ENCODE measurements at regions not wholly inside any gene's neighbourhood (a gene's known extent, or its start where the extent isn't known, plus 50 kb on each side); places are given as distances from the start of the nearest gene placed in this dataset.

DNA sequence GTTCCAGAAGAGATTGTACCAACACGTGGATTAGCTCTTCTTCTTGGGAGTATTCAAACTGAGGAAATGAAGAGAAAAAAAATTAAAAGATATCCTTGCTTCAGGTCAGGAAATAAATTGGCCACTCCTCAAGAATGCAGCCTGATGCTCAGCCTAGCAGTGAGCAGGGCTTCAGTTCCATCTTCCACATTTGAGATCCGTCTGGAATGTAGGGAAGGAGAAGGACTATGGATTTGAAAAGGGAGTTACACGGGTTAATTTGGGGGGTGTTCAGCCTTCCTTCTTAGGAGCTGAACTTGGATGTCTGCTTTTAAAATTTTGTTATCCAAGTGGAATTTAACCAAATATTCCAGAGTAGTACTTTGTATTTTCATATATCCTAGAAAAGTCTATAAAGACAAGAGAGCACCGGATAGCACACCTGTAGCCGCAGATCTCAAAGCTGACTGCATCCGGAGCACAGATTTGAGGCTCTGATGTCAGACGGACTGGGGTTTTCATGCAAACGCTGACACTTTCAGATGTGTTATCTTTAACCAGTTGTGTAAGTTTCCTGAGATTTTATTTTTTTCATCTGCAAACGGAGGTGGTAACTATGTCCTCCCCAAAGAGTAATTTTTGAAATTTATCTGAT is 99.3 kb downstream of the COPS8 start:
- no peak overlapping the region for H2AFZ ChIP-seq (ENCODE audit: low read length)
- H3K4me2 ChIP-seq (ENCODE audit: low read depth, low read length, poor library complexity, severe bottlenecking) = no peak overlapping the region
- no peak overlapping the region for H3K9ac ChIP-seq (ENCODE audit: low read length)

DNA sequence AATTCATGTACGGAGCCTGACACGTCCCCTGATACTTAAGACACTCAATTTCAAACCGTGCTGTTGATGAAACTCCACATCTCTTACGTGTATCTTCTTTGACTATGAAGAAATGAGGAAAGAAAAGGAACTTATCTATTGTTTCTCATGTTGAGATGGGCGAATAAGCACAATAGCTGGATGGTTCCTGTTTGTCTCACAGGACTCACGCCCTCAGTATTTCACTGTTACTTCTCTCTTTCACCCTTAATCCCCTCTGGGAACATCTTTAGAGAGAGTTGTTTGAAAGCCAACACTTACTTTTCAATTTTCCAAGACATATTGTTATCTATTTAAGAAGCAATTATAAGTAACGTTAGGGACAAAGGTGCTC is 99.8 kb downstream of the COPS8 start:
- no peaks in the 10 kb centered on the region for H3K4me1 ChIP-seq (ENCODE audit: low read length)
- no peak overlapping the region for H3K27ac ChIP-seq (ENCODE audit: low read length)
- no peaks in the 10 kb centered on the region for H3K9me3 ChIP-seq (ENCODE audit: low read length)
- H2AFZ ChIP-seq (ENCODE audit: low read length) = no peak overlapping the region
- no peaks in the 10 kb centered on the region for H4K20me1 ChIP-seq (ENCODE audit: insufficient read depth, low read depth, low read length)
- H3K27me3 ChIP-seq (ENCODE audit: low read length) = no peaks in the 10 kb centered on the region
- H3K79me2 ChIP-seq (ENCODE audit: low read length) = no peaks in the 10 kb centered on the region
- H3K9me2 ChIP-seq (replicated peaks; ENCODE audit: insufficient read depth, low read length) = no peaks in the 10 kb centered on the region
- H3K9ac ChIP-seq (ENCODE audit: low read length) = no peak overlapping the region
- H3K4me3 ChIP-seq (ENCODE audit: low read length) = no peak overlapping the region
- no peaks in the 10 kb centered on the region for H3K36me3 ChIP-seq (ENCODE audit: insufficient read depth, low read length)
- no peak for DNase-seq
- no peak overlapping the region for H3K4me2 ChIP-seq (ENCODE audit: low read depth, low read length, poor library complexity, severe bottlenecking)

More for the DNA sequence above, 99.3 kb downstream of the COPS8 start:
- Histone ChIP-seq H3K79me2 (ENCODE audit: low read length) (no peaks in the 10 kb centered on the region), H3K27ac (ENCODE audit: low read length) (no peak overlapping the region), H4K20me1 (ENCODE audit: insufficient read depth, low read depth, low read length) (no peaks in the 10 kb centered on the region), H3K36me3 (ENCODE audit: insufficient read depth, low read length) (no peaks in the 10 kb centered on the region), H3K9me3 (ENCODE audit: low read length) (no peaks in the 10 kb centered on the region), H3K4me3 (ENCODE audit: low read length) (no peak overlapping the region), H3K27me3 (ENCODE audit: low read length) (no peaks in the 10 kb centered on the region), H3K4me1 (ENCODE audit: low read length) (no peaks in the 10 kb centered on the region), H3K9me2 (replicated peaks; ENCODE audit: insufficient read depth, low read length) (no peaks in the 10 kb centered on the region)
- no peak for DNase-seq

GRCh38 chr2:237189799-237190198 is 104.1 kb downstream of the COPS8 start:
- H3K4me1 ChIP-seq (ENCODE audit: low read length) = no peaks in the 10 kb centered on the region
- H3K9me2 ChIP-seq (replicated peaks; ENCODE audit: insufficient read depth, low read length) = no peaks in the 10 kb centered on the region
- no peaks in the 10 kb centered on the region for H3K27me3 ChIP-seq (ENCODE audit: low read length)
- H3K79me2 ChIP-seq (ENCODE audit: low read length) = no peaks in the 10 kb centered on the region
- no peaks in the 10 kb centered on the region for H3K36me3 ChIP-seq (ENCODE audit: insufficient read depth, low read length)
- H3K9ac ChIP-seq (ENCODE audit: low read length) = no peak overlapping the region
- H3K27ac ChIP-seq (ENCODE audit: low read length) = no peak overlapping the region
- H3K4me3 ChIP-seq (ENCODE audit: low read length) = no peak overlapping the region
- no peaks in the 10 kb centered on the region for H3K9me3 ChIP-seq (ENCODE audit: low read length)
- DNase-seq = no peak
- H3K4me2 ChIP-seq (ENCODE audit: low read depth, low read length, poor library complexity, severe bottlenecking) = no peak overlapping the region
- no peaks in the 10 kb centered on the region for H4K20me1 ChIP-seq (ENCODE audit: insufficient read depth, low read depth, low read length)
- no peak overlapping the region for H2AFZ ChIP-seq (ENCODE audit: low read length)

- no peaks in the 10 kb centered on the region for H3K79me2 ChIP-seq (ENCODE audit: low read length)
Measured at GRCh38 chr2:237190966-237191713, 105.5 kb downstream of the COPS8 start.

DNA sequence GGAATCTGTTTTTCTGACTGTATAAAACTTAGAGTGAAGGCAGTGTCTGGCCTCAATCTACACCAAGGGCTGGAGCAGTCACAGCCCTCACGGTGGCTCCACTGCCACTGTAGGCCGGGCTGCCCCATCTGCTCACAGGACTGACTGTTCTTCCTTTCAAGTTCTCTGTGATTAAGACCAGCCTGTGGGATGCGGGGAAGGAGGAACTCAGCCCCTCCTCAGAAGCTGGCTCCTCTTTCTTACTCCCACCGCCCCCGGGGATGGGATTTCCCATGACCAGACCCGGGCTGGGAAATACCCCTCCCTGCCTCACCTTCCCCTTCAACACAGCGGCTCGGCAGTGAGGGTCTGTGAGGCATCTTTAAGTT is 106.0 kb downstream of the COPS8 start:
- Histone ChIP-seq H3K9me3 (ENCODE audit: low read length) (no peaks in the 10 kb centered on the region), H3K4me1 (ENCODE audit: low read length) (no peaks in the 10 kb centered on the region), H3K27ac (ENCODE audit: low read length) (no peak overlapping the region), H3K9me2 (replicated peaks; ENCODE audit: insufficient read depth, low read length) (no peaks in the 10 kb centered on the region), H3K27me3 (ENCODE audit: low read length) (no peaks in the 10 kb centered on the region), H3K79me2 (ENCODE audit: low read length) (no peaks in the 10 kb centered on the region), H3K9ac (ENCODE audit: low read length) (no peak overlapping the region), H3K36me3 (ENCODE audit: insufficient read depth, low read length) (no peaks in the 10 kb centered on the region), H3K4me3 (ENCODE audit: low read length) (no peak overlapping the region), H3K4me2 (ENCODE audit: low read depth, low read length, poor library complexity, severe bottlenecking) (no peak overlapping the region), H2AFZ (ENCODE audit: low read length) (no peak overlapping the region), H4K20me1 (ENCODE audit: insufficient read depth, low read depth, low read length) (no peaks in the 10 kb centered on the region)
- no peak for DNase-seq

More at GRCh38 chr2:237190966-237191713, 105.5 kb downstream of the COPS8 start:
- Histone ChIP-seq H3K27ac (ENCODE audit: low read length) (no peak overlapping the region), H3K27me3 (ENCODE audit: low read length) (no peaks in the 10 kb centered on the region), H3K9ac (ENCODE audit: low read length) (no peak overlapping the region), H2AFZ (ENCODE audit: low read length) (no peak overlapping the region), H3K4me2 (ENCODE audit: low read depth, low read length, poor library complexity, severe bottlenecking) (no peak overlapping the region), H3K4me3 (ENCODE audit: low read length) (no peak overlapping the region), H4K20me1 (ENCODE audit: insufficient read depth, low read depth, low read length) (no peaks in the 10 kb centered on the region), H3K9me3 (ENCODE audit: low read length) (no peaks in the 10 kb centered on the region), H3K4me1 (ENCODE audit: low read length) (no peaks in the 10 kb centered on the region), H3K36me3 (ENCODE audit: insufficient read depth, low read length) (no peaks in the 10 kb centered on the region), H3K9me2 (replicated peaks; ENCODE audit: insufficient read depth, low read length) (no peaks in the 10 kb centered on the region)
- DNase-seq = no peak

DNA sequence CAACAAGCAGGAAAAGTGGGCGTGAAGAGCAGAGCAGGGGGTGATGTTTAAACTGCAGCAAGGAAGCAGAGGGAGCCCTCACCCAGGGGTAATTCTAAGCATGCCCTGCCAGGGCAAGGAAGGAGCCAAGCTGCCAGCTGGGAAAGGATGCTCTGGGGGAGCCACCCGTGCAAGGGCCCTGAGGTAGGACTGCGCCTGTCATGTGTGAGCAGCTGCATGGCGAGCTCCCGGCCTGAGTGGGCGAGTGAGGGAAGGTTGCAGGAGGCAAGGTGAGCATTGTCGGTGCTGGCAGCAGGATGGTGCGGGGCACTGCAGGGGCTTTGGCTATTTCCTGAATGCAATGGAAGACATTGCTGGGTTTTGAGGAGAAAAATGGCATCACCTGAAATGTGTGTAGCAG is 107.2 kb downstream of the COPS8 start:
- H3K36me3 ChIP-seq (ENCODE audit: insufficient read depth, low read length) = no peaks in the 10 kb centered on the region
- no peaks in the 10 kb centered on the region for H3K27me3 ChIP-seq (ENCODE audit: low read length)
- no peaks in the 10 kb centered on the region for H3K79me2 ChIP-seq (ENCODE audit: low read length)
- no peak overlapping the region for H3K4me2 ChIP-seq (ENCODE audit: low read depth, low read length, poor library complexity, severe bottlenecking)
- H3K9me2 ChIP-seq (replicated peaks; ENCODE audit: insufficient read depth, low read length) = no peaks in the 10 kb centered on the region
- H4K20me1 ChIP-seq (ENCODE audit: insufficient read depth, low read depth, low read length) = no peaks in the 10 kb centered on the region
- H2AFZ ChIP-seq (ENCODE audit: low read length) = no peak overlapping the region
- no peak overlapping the region for H3K9ac ChIP-seq (ENCODE audit: low read length)
- no peak for DNase-seq
- no peak overlapping the region for H3K4me3 ChIP-seq (ENCODE audit: low read length)
- no peaks in the 10 kb centered on the region for H3K9me3 ChIP-seq (ENCODE audit: low read length)
- no peak overlapping the region for H3K27ac ChIP-seq (ENCODE audit: low read length)
- no peaks in the 10 kb centered on the region for H3K4me1 ChIP-seq (ENCODE audit: low read length)

DNA sequence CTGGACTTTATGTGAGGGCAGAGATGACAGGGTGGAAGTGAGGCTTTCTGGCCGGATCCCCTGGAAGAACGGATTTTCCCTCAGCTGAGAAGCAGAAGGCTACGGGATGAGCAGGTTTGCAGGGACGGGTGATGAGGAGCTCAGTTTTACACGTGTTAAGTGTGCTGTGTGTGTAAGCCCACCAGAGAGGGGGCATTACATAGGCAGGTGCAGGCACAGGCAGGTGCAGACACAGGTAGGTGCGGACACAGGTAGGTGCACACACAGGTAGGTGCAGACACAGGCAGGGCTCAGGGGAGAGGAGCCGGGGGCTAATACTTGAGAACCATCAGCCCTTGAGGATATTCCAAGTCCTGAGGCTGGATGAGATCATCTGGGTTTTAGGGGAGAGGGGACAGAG is 107.7 kb downstream of the COPS8 start:
- Histone ChIP-seq H3K27ac (ENCODE audit: low read length) (no peak overlapping the region), H3K9me2 (replicated peaks; ENCODE audit: insufficient read depth, low read length) (no peaks in the 10 kb centered on the region), H3K4me2 (ENCODE audit: low read depth, low read length, poor library complexity, severe bottlenecking) (no peak overlapping the region), H3K27me3 (ENCODE audit: low read length) (no peaks in the 10 kb centered on the region), H2AFZ (ENCODE audit: low read length) (no peak overlapping the region), H4K20me1 (ENCODE audit: insufficient read depth, low read depth, low read length) (no peaks in the 10 kb centered on the region), H3K4me3 (ENCODE audit: low read length) (no peak overlapping the region), H3K9ac (ENCODE audit: low read length) (no peak overlapping the region), H3K9me3 (ENCODE audit: low read length) (no peaks in the 10 kb centered on the region), H3K79me2 (ENCODE audit: low read length) (no peaks in the 10 kb centered on the region), H3K36me3 (ENCODE audit: insufficient read depth, low read length) (no peaks in the 10 kb centered on the region), H3K4me1 (ENCODE audit: low read length) (no peaks in the 10 kb centered on the region)
- DNase-seq = no peak

- Histone ChIP-seq H3K9me3 (ENCODE audit: low read length) (no peaks in the 10 kb centered on the region), H3K4me1 (ENCODE audit: low read length) (no peaks in the 10 kb centered on the region), H3K36me3 (ENCODE audit: insufficient read depth, low read length) (no peaks in the 10 kb centered on the region), H3K9me2 (replicated peaks; ENCODE audit: insufficient read depth, low read length) (no peaks in the 10 kb centered on the region), H3K27ac (ENCODE audit: low read length) (no peak overlapping the region), H3K9ac (ENCODE audit: low read length) (no peak overlapping the region), H3K79me2 (ENCODE audit: low read length) (no peaks in the 10 kb centered on the region), H3K4me2 (ENCODE audit: low read depth, low read length, poor library complexity, severe bottlenecking) (no peak overlapping the region), H3K4me3 (ENCODE audit: low read length) (no peak overlapping the region), H3K27me3 (ENCODE audit: low read length) (no peaks in the 10 kb centered on the region), H2AFZ (ENCODE audit: low read length) (no peak overlapping the region), H4K20me1 (ENCODE audit: insufficient read depth, low read depth, low read length) (no peaks in the 10 kb centered on the region)
- no peak for DNase-seq
Measured at GRCh38 chr2:237194081-237194480, 108.4 kb downstream of the COPS8 start.

Measured in Karpas-422 (cell line).